NCI-H1436 treated with DMSO at 0.1 percent for 48 hours (cell line): ENCODE measurements at regions not wholly inside any gene's neighbourhood (a gene's known extent, or its start where the extent isn't known, plus 50 kb on each side); places are given as distances from the start of the nearest gene placed in this dataset.

Experiments used
- DNase-seq: peaks from one replicate; lab custom pipeline; 2025; lab: John Stamatoyannopoulos, UW

DNA sequence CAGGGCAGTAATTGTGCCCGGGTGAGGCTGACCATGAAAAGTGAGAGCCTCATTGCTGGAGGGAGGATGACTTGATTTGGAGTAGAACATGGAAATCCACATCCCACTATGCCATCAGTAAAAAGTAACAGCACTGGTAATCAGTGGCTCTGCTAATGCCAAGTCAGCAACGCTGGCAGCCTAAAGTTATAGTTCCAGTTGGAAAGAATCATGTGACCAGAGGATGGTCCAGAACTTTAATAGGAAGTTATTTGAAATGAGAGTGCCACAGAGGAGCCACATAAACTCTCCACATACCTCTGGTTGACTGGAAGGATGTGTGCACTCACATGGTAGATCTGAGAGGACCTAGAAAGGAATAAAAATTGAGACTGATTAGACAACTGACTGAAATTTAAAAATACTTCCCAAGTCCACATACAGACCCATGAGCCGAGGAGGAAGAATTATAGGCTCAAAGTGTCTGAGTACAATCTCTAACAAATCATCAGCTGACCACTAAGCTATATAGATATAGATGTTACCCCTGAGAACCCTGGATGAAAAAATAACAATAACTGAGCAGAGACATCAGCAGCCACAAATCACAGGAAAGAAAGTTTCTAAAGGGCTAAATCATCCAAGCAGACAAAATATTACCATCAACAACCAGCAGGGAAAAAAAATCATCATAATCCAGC, 346.8 kb downstream of the STK39 start:
- no peak for DNase-seq

DNA sequence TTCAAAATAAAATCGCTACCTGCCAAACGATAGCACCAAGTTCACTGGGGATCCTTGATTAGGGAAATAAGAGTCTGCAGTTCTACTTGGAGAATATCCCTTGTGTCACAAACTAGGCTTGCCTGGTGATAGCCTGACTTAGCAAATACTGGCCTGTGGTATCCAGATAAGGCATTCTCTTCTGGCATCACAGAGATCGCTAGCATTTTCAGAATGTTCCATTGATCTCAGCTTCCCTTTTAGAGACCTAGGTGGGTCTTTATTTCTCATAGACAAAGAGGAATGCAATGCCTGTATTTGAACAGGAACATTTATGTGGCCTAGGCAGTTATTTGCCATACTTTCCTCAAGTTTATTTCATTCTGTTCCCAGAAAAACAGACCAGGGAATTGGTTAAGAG, 349.1 kb downstream of the STK39 start:
- no peak for DNase-seq

DNA sequence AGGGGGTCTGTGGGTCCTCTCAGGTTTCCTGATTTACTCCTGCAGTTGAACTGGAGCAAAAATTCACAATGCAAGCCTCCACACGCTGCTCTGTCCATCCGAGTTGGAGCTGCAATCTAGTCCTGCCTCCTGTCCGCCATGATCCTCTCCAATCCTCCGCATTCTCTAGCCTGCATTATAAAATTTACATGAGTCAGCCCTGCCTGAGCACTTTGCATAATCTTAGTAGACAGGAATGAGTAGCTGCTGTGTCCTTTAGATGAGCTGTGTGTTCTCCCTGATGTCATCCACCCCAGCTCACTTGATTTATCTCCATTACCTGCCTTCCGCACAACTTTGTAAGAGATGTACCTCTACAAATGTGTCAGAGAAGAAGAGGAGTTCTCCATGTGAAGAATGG, 355.6 kb downstream of the STK39 start:
- no peak for DNase-seq

DNA sequence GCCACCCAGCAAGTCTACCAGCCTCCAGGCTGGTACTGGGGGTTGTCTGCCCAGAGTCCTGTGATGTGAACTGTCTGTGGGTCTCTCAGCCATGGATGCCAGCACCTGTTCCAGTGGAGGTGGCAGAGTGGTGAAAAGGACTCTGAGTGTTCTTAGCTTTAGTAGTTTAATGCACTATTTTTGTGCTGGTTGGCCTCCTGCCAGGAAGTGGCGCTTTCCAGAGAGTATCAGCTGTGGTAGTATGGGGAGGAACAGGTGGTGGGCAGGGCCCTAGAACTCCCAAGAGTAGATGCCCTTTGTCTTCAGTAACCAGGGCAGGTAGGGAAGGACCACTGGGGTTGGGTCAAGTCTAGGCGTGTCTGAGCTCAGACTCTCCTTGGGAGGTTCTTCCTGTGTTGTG, 356.7 kb downstream of the STK39 start:
- DNase-seq, result no peak

DNA sequence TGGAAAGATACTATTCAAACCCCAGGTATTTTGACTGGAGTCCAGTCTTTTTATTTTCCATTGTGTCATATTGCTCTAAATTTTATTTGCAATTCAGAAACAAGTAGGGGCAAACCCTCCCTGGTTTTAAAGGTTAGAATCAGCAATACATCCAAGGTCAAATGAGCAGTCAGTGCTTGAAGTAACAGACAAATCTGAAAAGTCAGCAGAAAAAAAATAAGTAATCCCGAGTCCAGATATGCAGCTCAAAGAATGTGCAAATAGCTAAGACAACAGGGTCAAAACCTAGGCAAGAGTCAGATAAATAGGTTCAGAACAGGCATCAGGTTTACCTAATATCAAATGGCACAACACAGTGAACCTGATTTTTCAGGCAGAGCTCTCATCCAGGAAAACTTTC, 367.0 kb downstream of the STK39 start:
- no peak for DNase-seq

DNA sequence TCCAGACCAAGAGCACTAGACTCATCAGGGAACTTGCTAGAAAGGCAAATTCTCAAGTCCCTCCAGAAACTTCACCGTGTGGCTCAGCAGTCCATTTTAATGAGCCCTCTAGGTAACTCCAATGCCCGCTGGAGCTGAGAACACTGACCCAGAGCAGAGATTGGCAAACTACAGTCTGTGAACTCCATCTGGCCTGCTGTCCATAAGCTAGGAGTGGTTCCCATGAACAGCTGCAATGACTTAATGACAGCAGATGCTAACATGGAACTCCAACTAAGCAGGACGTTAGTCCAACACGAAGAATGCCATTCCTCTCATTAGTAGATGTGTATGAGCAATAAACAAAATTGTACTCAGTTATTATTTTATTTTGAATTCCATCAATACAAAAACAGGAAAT, 371.9 kb downstream of the STK39 start:
- no peak for DNase-seq

DNA sequence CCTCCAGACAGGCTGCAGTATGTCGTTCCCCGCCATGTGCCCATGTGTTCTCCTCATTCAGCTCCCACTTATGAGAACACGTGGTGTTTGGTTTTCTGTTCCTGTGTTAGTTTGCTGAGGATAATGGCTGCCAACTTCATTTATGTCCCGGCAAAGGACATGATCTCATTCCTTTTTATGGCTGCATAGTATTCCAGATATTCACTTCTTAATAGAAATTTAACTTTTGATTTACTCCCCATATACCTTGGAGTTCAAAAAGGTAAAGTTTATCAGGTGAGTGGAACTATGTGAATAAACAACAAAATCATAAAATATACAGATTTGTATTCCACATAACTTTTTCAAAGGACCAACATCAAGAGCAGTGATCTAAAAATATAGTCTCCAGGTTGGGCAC, 372.6 kb downstream of the STK39 start:
- no peak for DNase-seq

DNA sequence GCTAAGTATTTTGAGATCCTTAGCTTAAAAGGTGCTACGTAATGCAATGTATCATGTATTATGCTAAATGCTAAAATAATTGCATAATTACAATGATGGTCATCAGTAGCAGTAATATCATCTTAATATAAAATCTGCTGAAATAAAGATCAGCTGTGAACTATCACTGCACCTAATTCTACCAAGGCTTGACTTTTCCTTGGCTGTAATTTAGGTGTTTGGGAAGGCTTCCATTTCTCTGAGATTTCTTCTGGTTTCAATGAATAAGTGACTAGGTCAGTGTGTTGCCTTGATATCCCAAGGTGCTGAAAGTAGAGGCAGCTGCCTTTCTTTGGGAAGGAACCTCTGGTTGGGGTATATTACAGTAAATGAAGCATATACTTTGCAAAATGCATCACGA, 376.1 kb downstream of the STK39 start:
- no peak for DNase-seq

DNA sequence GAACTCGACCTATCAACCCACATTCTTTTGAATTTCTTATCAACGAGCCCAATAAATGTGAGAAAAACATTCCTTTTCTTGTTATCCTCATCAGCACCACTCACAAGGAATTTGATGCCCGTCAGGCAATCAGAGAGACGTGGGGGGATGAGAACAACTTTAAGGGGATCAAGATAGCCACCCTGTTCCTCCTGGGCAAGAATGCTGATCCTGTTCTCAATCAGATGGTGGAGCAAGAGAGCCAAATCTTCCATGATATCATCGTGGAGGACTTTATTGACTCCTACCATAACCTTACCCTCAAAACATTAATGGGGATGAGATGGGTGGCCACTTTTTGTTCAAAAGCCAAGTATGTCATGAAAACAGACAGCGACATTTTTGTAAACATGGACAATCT, 378.2 kb downstream of the STK39 start:
- DNase-seq, result no peak

DNA sequence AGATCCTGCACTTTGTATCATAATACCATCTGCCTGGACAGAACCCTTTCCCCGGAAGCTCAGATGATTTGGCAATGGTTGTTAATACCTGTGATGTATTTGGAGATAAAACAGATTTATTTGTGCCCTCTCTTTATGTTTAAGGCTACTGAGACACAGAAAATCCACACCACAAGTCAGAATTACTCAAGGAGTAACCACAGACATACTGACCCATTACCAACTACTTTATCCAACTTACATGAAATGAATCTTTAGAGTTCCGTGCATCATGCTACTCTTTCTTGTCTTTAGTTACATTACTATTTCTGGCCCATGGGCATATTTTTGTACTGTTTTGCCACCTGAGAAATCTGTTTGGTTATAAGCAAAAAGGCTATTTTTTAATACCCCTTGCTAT, 384.0 kb downstream of the STK39 start:
- no peak for DNase-seq

DNA sequence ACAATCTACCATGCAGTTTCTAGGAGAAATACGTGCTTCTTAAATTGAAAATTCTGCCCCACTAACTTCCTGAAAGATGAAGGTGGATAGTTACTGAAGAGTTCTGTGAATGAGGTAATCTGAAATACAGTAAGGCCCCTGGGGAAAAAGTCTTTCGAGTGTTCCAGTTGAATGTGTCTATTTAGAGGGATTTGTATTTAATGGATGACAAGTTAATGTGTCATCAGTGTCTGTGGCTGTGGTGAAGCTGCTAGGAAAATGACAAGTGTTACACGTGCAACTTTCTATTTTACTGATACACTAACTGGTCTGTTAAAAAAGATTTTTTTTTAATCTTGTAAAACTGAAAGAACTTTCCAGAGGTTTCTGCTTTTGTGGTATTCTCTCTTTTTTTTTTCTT, 384.6 kb downstream of the STK39 start:
- DNase-seq, result peak; percentile 11

DNA sequence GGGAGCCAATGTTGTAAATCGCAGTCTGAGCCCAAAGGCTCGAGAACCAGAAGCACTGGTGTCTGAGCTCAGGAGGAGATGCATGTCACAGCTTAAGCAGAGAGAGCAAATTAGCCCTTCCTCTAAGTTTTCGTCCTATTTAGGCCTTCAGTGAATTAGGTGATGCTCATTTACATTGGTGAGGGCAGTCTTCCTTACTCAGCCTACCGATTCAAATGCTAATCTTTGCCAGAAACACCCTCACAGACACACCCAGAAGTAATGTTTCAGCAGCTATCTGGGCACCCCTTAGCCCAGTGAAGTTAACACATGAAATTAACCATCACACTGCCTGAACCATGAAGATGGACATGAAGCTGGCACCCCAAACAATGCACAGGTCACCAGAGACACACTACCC, 385.1 kb downstream of the STK39 start:
- DNase-seq, result no peak

DNA sequence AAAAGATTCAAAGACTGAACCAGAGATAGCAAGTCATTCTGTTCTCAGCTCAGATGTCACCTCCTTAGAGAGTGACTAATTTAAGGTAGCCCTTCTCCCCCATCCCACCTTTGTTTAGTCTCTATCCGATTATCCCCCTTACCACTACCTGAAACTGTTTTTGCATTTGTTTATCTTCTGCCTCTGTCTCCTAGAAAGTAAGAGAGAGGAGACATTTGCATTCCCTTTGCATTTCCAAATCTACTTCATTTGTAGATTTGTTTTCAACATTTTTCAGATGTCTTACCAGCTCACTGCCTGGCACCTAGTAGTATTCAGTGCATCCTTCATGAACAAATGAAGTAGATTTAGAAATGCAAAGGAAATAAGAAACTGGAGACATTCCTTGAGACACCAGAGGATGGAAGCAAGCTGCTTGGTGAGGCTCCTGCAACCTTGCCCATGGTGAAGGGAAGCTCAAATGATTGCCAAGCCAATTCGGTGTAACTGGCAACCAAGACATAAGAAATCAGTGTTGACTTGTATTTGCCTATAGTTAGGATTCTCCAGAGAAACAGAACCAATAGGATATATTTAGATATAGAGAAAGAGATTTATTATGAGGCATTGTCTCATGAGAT, 385.7 kb downstream of the STK39 start:
- no peak for DNase-seq

DNA sequence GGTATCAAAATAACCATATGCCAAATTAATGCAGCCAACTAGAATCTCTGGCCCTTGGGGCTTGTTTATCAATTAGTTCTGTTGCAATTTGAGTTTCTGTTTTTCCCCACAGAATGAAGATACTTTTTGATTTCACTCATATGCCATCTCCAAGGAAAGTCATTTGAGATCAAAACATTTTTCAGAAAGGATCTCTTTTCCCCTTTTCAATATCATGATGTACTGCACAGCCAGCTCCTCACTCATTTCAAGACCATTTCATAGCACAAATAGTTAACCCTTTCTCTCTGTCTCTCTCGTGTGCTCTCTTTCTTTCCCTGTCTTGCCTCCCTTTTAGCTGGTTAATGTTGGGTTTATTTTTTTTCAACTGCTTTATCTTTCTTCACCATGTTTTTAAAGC, 387.3 kb downstream of the STK39 start:
- DNase-seq, result no peak

DNA sequence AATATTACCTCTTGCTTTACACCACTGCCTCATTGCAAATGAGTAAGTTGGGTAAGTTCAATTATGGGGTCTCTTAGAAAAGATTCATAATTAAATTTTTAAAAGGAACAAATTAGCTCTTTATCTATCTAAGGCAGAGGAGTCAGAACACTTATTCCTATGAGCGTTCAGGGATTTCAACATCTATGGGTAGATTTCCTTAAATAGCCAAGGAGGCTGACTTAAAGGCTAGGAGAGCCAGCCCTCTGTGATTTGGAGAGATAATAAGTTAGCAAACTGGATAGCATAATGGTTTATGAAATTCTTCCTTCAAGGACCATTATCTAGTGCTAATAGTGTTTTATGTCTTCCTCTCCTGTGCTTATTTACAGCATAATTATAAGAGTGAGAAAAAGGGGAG, 387.7 kb downstream of the STK39 start:
- DNase-seq, result no peak

DNA sequence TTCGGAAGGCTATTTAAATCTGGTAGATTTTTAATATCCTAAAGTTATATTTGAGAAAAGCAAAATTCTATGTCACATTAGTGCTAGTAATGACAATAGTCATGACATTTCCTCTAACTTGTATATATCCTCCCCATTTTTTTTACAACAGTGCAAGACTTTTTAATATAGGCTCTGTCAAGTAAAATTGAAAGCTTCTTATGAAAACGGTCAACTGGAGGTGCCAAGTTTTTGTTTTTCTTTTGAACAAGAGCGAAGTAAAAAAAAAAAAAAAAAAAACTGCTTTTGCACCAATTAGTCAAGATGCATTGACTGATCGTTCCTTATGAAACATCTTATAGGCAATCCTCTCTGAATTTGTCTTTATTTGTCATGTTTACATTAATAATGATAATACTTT, 389.3 kb downstream of the STK39 start:
- no peak for DNase-seq

DNA sequence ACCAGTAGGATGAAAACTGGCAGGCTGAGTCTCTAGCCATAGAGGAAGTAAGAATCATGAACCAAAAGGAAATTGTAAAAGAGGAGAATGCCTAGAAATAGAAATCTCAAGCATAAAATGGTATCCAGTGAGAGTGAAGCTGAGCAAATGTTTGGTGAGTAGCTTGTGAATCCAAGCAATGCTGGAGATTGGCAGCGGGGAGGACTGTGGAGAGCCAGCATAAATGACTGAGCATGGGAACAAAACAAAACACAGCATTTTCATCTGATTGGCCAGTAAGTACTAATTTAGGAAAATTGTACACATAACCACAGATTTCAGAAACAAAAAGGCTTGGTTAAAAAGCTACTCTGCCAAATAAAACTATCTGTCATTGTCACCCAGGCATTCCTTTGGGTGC, 390.0 kb downstream of the STK39 start:
- no peak for DNase-seq

DNA sequence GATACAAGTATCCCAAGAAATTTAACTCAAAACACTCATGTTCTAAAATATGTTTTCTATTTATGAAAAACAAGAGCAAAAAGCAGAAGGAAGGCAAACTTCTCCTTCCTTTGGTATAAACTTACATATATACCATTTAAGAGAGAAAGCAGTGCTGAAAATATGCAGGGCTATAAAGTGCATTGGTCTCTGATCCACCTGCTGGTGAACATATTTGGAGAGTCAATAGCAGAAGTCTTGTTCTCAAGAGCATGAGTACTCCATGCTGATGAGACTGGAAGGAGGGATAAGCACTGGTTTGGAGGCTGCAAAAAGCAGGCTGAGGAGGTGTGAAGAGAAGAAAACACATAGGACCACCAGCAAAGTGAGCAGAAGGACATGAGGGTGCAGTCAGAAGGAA, 391.2 kb downstream of the STK39 start:
- no peak for DNase-seq

DNA sequence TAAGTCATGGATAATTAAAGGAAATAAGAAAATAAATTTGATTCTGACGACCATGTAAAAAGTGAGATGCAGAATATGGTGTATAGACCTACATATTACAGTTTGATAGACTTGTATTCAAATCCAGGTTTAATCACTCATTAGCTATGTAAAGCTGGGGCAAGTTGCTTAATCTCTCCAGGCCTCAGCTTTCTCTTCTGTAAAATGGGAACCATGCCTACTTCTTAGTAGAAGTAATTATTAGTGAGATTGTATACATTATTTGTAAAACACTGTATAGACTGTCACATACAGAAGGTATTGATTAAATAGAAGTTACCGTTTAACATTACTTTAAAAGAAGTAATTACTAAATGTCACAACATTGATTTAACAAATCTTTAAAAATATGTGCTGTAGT, 392.2 kb downstream of the STK39 start:
- no peak for DNase-seq

DNA sequence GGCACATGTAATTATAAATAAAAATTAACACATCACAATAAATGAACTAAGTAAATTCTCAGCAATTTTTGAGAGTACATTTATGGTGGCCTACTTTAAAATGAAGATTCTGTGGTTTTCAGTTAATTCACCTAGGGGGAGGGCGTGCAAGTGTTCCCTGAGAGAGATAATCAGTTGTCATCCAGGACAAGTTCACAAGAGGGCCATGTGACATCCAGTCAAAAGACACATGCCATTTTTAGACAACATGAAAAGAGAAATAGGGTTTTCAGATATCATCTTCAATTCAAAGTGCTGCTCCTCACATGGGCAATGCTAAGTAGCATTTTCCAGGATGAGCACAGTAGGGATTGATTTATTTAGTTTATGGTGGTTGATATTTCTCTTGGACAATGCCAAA, 393.7 kb downstream of the STK39 start:
- no peak for DNase-seq

DNA sequence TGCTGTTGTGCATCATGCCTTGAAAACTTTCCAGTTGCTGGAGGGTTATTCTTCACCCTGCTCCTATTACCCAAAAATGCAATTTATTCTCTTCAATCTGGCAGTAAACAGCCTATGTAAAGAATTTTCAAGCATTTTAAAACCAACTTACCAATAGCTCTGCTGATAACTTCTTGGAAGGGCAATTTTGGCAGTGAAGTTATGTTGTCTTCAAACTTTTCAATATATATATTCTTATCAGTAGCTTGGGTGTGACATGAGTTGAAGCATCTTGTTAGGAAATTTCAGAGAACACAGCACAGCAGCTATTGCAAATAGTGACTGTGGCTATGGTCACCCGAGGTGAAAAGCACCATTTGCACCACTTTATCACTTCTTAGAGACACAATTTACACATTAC, 395.5 kb downstream of the STK39 start:
- no peak for DNase-seq

DNA sequence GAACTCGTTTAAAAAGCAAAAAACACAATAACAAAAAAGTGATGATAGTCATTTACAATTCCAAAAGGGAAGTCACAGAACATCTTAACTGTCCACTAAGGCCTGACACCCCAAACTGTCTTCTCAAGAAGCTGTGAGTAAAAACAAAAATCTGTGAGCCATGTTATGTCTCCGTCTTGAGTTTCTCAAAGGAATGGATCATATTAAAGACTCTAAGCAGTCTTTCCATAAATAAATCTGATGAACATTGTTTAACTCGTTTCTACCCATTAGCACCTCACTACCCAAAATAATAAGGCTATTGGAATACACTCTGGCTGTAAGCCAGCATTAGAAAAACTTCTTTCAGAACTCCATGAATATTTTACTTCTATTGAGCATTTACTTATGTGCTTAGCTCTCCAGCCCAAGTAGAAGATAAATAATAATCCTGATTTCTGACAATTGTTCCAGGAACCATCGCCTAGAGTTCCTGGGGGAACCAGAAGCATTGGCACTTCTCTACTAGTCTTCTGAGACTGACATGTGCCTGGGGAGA, 396.0 kb downstream of the STK39 start:
- no peak for DNase-seq

DNA sequence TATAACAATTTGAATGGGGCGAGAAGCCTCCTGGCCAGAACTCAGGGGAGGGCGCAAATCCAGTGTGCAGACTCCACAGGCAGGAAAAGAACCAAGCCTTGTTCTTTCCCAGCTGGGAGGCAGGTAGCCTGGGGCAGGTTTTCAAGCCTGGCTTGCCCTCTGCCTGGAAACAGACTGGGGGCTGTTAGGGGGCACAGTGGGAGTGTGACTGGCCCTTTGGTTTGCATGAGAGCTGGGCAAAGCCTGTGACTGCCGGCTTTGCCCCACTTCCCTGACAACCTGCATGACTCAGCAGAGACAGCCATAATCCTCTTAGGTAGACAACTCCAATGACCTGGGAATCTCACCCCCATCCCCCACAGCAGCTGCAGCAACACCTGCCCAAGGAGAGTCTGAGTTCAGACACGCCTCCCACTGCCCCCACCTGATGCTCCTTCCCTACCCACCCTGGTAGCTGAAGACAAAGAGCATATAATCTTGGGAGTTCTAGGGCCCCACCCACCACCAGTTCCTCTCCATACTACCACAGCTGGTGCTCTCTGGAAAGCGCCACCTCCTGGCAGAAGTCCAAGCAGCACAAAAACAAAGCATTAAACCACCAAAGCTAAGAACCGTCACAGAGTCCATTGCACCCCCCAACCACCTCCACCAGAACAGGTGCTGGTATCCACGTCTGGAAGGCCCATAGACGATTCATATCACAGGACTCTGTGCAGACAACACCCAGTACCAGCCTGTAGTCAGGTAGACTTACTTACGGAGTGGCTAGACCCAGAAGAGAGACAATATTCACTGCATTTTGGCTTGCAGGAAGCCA, 402.5 kb downstream of the STK39 start:
- peak; percentile 8 for DNase-seq
